T-helper 2 cell (primary cell): ENCODE measurements at regions not wholly inside any gene's neighbourhood (a gene's known extent, or its start where the extent isn't known, plus 50 kb on each side); places are given as distances from the start of the nearest gene placed in this dataset.

ENCODE experiments used
- DNase-seq, 5 experiments: peaks; one replicate each; pipeline versions ENCODE4 v3.0.0 to v3.0.0-alpha.2; 2012 to 2022

DNA sequence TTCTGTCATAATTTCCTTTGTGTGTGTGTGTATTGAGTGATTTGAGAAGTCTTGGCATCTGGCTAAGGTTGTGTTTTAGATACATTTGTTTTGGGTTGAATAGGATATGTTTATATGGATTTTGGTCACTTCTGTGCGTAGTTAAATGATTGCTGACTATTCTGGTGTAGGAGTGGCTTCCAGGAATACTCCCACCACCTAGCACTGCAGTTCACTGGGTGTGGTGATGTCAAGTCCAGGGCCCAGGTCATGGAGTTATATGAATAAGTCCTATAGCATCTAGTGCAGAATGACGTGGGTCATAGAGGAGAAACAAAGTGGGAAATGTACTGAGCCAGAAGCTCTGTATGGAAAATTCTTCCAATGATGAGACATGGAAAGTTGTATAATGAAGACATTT is 465.4 kb upstream of the CCL2 start:
- no peak for DNase-seq

DNA sequence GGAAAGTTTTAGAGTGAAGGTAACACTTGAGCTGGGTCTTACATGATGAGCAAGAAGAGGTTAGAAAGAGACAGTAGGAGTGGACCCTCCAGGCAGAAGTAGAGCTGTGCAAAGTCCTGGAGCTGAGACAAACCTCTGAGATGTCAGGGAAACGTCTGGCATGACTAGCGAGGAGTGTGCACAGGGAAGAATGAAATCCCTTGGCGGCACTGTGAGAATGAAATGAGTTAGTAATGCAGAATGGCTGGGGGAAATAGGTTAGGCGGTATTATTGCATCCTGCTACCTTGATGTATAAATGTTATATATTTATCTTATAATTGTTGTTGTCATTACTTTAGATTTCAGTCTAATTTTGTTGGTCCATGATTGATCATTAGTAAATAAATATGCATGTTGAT is 457.9 kb upstream of the CCL2 start:
- DNase-seq, result no peak

DNA sequence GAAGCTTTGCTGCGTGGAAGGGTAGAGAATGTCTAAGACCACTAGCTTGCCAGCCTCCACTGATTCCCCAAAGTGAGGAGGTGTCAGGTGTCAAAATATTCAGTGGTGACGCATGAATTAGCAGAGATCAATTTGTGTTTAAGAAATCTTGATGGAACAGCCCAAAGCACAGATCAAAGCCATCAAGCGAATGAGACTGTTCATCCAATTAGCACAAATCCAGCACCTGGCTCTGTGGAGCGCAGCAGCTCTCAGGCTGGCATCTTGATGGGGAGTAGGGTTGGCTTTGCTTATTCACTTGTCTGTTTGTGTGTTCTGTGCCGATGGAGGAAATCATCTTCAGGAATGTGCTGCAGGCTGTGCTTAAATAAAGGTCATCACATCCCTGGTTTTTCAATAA is 456.8 kb upstream of the CCL2 start:
- no peak for DNase-seq

DNA sequence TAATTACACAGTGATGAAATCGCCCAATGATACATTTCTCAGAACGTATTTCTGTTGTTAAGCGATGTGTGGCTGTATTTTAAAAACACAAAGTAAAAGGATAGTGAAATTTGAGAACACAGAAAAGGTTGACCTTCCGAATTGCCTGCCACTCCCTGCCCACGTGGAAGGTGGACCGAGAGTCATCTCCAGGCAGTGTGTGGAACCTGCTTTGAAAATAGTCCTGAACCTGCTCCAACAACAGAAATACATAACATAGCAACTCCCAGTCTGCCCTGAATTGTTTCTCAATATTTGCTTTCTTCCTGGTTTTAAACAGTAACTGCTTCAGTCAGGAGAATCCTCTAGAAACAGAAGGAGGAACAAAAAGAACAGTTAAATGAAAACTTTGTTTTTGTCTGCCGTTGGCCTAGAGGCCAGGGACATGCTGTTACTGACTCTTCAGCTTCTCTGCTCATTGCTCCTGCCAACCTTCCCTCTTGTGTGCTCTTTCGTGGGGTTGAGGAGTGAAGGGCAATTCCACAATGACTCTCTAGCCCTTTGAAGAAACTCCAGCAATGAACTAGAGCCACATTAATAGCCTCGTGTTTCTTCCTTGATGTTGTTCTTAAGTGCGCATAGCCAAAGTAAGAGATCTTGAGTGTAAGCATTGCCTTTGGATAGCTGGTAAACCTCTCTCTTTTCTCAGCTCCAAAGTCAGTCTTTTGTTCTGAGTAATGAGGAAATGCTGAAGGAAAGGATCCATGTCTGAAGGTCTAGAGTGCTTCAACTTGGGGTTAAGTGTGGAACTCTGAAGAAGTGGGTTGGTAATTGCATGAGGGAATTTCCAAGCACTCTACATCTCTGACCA is 452.5 kb upstream of the CCL2 start:
- DNase-seq, result no peak

DNA sequence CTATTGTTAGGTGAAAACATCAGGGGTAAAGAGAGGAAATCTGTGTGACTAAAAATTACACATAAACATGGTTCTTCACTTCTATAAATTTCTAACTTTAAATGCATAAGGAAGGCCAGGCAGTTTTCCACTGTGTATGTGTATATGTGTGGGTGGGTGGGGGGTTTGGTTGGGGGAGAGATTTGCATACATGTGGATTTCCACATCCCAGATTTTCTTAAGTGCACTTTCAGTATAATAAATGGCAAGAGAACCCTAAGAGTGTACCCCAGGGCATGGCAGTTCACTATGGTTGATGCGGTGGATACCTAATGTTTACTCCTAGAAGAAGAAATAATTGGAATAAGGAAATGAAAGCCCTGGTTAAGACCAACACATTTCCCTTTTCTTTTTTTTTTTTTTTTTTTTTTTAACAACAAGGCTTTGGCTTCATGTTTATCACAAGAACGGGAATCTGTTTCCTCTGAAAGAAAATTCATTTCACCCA is 451.8 kb upstream of the CCL2 start:
- no peak for DNase-seq

DNA sequence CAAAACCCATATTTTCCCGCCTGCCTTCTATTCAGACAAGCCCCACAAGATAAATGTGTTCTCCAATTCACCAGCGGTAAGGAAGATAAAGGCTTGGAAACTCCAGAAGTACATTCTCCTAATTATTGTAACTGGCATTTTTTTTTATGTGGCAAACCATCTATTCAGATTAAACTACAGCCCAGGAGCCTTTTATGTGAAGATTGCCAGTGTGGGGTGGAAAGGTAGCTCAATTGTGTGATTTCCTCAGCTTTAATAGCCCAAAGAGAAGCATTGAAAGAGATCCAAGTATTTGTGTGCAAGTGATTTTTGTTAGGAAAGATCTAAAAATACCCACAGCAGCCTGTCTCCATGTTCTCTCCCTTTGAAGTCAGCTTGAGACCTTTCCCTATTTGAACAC is 451.4 kb upstream of the CCL2 start:
- DNase-seq, result no peak

DNA sequence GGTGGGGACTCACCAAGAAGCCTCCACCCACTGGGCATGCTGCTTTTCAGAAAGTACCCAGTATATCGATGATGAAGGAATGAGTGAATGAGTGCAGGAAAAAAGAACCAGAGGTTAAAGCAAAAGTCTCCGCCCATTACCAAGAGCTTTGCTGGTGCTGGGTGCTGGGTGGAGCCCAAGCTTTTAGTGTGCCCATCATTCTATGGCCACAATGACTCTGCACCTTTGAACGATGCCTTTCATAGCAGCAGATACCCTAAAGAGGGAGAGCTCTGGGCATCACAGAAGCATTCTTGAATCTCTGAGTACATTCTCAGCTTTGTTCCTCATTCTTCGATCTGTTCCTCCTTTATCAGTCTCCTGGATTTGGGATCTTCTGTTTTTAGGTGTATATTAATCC is 450.7 kb upstream of the CCL2 start:
- DNase-seq, result no peak

DNA sequence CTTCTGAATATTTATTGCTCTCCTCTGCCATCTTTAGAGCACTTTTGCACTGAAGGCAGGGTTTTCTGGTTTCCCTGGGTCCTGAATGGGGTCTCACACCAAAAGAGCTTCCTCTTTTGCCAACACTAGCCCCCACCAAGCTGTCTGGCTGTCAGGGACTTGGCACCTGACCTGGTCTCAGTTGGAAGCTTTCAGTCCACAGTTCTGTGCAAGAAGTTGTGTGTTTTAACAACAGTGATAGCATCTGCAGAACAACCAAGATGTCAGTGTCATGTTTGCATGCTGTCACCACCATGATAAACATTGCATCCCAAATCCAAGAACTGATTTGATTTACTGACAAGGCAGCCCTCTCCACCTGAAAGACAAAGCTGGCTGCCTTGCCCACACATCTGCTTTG is 448.5 kb upstream of the CCL2 start:
- no peak for DNase-seq

DNA sequence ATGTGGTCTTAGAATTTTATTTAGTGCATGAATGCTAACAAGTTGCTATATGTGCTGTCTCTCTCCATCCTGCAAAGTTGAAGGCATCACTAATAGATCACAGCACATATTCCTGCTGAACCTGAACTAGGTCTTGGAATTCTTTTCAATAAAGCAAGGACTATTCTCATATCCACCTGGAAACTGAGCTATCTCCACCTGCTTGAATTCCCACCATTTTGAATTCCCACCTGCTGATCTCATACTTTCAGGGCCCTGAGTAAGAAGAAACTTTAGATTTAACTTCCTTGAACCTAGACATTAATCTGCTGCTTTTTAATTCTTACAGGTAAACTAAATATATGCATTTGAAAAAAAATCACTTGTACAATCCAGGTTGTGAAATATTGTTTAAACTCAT is 445.3 kb upstream of the CCL2 start:
- no peak for DNase-seq

DNA sequence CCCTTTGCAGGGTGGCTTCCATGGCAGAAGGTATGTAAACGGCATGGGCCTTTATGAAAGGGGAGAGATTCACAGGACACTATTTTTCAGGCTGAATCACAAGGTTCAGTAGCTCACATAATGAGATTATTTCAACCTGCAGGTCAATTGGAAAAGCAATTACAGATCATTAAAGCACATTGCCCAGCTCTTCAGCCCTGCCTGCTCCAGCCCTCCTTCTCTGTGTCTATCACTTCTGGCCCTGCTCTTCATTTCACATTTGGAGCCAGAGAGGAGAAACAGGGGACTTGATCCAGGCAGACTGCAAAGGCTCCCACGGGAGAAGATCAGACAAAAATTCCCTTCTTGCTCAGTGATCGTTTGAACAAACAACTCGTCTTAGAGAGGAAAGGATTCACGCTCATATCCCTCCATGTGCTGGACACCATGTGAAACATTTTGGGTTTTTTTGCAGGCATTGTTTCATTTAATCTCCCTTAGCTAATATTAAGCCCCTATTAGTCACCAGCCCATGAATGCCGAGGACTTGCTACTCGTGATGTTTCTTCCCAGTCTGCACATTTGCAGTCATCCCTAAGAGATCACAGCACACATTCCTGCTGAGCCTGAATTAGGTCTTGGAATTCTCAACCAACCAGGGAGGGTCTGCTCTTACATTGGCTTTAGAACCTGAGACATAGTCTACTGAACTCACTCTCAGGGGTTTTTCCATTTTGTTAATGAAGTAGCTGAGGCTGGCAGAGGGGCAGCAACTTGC is 443.9 kb upstream of the CCL2 start:
- DNase-seq, result no peak

DNA sequence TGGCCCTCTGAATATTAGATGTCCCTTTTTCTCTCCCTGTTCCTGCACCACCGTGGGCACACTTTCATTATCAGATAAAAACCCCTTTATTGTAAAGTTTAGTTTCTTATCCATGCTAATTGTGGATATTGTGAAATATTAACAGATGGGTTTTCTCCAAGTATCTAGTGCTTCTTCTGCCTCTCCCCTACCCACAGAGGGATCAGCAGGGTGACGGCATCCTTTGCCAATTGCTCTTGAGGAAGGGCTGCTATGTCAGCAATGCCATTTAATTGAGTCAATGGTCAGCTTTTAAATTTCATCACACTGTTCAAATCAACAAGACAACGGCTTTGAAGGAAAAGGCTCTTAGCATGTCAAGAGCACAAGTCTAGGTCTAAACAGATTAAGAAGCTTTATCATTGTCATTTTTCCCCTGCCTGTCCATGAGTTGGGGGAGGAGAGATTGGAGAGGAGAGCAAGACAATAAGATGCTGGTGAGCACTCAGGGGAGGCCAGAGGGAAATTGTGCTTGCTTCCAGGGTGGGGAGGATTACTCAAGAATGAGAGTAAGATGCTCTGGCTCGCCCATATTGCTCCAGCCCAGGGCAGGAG is 443.0 kb upstream of the CCL2 start:
- DNase-seq, result no peak

DNA sequence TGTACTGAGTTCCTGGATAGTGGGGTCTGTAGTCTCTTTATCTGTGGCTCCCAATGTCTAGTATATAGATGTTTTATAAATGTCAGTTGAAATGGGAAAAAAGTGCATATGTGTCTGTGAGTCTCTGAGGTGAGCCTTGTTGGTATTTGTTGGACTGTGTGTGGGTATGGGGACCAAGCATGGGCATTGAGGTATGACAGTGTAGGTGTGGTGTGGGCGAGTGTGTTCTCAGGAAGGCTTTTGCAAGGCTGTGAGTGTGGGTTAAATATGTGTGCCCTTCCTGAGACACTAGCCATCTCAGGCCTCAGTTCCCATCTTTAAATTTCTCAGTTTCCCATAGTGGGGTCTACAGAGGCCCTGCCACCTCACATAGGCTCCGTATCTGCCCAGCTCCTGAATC is 440.2 kb upstream of the CCL2 start:
- DNase-seq, result no peak

DNA sequence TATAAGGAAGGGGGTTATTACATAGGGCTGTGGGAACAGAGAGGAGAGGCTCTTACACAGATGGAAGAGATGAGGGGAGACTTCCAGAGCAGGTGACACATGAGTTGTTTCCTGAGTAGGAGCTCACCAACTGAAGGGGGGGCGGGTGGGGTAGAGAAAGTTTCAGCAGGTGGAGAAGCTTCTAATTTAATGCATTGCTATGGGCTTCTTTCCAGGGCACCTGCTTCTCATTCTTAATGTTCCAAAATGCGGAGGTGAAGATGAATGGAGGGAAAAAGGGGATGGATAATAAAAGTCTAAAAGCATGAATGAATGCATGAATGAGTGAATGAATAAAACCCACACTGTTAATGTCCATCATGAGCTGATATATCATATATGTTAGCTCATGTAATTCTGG is 439.0 kb upstream of the CCL2 start:
- DNase-seq, result no peak

DNA sequence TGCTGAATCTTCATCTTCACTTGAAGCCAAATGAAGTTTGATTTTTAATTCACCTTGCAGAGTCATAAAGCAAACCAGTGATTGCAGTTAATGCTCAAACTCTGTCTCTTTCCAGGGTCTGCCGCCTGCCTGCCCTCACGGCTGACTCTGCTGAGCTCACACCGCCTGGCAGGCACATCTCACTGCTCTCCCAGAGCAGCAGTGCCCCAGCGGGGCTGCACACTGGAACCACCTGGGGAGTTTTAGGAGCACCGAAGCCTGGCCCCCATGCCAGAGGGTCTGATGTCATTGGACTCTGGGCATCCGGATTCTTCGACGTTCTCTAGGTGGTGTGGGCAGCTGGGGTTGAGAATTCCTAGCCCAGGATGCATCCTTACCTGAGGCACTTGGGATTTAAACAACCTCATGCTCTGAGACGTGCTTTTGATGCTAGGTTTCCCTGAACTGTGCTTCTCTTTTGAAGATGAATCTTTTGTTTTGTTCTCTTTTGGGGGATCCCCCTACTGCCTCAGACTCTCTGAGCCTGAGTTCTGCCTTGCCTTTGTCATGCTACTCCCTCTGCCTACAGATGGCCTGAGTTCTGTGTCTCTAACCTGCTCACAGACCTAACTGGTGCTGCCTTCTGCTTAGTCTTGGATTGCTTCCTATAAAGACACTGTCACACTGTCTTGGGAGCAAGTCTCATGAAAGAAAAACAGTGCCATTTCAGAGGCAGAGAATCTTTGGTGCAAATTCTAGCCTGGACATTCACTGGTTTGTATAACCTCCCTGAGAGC is 438.1 kb upstream of the CCL2 start:
- DNase-seq, result no peak

DNA sequence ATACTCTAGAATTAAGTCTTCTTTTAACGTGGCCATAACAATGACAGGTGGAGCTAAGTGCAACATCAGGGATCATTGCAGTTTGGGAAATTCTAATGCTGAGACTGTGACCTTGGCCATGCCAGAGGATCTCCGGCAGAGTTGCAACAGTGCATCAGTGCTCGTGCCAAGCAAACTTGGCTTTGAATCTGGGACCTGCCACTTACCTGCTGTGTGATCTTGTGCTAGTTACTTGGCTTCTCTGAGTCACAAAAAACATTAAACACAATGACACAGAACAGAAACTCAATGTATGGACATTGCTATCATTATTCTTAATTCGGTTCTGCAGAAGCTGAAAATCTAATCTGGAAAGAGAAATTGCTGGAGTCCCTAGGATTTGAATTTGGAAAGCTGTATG is 435.5 kb upstream of the CCL2 start:
- no peak for DNase-seq

DNA sequence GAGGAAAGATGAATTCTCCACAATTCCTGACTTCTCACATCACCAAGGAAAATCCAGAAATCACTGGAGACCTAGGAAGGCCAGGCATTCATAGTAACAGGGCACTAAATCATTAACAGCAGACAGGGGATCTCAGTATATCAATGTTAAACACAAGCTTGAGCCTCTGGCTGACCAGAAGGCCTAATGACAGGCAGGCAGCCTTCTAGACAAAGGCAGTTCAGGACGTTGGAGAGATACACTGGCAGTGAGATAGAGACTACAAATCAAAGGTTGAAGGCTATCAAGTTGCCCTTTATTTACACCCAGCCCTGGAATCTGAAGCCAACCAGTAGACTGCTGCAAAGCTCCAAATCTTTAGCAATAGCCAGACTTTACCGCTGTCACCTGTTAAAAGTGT is 422.8 kb upstream of the CCL2 start:
- DNase-seq, result no peak

DNA sequence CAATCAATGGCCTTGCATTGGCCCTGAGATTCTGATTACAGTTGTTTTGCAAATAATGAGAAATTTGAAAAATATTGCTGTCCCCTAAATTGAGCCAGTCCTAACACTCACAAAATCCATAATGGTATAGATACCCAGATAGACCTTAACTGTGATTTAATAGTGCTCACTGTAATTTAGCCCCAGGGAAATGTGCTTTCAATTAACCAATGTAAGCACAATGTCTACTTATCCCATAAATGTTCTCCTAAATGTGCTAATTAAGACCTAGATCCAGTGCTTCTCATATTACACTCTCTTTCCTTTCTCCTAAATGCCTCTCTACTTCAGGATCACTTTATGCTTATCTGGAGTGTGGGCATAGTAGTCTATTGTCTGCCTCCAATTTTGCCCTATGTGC is 417.8 kb upstream of the CCL2 start:
- DNase-seq, result no peak

DNA sequence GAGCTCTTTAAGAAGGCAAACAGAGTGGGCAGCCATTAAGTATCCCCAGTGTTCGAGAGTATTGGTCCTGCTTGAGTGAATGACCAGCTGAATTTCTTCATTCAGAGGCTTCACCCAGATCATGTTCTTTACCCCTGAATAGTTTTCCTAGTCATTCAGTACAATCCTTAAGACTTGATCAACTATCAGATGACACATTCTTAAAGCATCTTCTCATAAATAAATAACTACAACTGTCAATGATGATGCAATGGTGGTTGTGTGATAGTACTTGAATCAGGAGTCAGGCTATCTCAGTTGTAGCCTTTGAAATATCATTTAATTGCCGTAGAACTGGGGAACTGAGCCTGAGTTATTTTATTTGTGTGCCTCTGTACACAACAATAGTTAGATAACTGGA is 416.8 kb upstream of the CCL2 start:
- DNase-seq, result no peak

DNA sequence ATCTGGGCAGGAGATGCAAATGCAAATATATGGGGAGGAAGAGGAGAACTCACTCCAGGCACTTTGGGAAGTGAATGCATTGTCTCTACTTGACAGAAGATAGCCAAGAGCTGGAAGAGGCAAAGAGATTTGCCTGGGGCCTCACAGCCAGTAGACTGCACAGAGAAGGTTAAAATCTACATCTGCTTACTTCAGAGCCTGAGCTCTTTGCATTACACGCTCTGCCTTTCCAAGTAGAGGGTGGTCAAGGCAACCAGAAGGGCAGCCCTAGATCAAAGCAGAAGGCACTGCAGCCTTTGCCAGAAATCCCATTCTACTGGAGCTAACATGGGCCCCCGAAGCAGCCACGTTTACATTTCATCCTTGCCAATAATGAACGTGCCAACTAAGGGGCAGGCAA is 407.2 kb upstream of the CCL2 start:
- no peak for DNase-seq

DNA sequence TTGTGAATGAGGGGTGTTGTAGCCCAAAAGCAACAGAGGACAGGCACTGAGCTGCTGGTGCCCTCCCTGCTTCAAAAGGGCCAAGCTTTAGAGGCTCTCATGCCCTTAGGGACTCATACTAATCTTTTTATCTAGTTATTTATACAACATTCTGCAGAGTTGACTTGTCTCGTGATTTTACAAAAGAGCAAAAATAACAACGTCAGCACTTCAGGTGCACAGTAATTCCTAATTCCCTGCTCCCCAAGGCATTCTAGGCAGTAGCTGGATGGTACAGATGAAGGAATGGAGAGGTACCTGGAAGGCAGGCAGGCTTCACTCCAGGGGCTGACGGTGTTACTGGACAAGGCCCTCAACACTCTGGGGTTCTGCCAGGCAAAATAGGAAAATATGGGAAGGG is 406.7 kb upstream of the CCL2 start:
- DNase-seq, result no peak

DNA sequence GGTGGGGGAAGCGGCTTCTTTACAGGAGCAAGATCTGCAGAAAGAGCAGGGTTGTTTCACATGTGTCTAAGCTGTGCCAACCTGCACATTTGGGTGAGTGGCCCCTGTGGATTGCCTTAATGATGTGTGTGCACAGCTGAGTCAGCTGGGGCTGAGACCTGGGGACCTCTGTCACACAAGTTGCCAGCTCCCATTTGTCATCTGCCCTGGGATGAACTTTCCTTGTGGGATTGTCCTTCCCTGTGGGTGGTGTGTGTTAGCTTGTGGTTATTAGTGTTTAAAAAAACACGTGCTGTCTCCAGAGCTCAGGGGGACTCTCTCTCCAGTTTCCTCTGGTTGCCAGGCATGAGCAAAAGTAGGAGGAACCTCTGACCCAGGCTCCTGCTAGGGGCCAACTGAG is 400.5 kb upstream of the CCL2 start:
- no peak for DNase-seq

DNA sequence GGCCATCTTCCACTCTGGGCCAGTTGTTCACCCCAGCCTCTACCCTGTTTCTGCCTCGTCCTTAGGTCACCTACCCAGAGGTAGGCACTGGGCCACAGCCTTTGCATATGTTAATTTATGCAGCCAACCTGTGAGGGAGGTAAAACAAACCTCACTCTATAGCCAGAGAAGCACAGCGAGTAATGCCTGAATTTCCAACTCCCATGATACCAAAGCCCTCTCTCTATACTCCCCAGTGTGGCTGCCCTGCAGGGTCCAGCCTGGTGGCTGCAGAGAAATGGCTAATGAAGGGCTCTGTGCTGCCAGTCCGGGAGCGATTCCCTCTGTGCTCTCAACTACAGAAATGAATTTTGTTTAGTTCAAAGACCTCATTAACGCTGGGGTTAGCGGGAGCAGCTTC is 397.0 kb upstream of the CCL2 start:
- no peak for DNase-seq

DNA sequence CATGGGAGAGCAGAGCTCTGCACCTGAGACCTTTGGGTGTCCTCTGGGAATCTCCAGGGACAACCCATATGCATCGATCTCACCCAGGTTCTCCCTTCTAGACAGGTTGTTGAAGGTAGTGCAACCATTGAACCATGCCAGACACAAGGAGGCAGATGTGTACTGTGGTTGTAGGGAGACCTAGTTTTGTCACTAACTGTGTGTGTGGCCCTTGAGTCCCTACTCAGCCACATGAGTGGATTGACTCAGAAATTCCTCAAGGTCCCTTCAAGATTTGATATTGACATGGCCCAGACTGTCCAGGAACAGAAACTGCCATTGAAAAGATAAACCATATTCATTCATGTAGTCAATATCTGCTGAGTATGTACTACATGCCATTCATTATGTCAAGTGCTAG is 396.4 kb upstream of the CCL2 start:
- DNase-seq, result no peak
